Neural progenitor cell (in vitro differentiated cells): ENCODE measurements at regions not wholly inside any gene's neighbourhood (a gene's known extent, or its start where the extent isn't known, plus 50 kb on each side); places are given as distances from the start of the nearest gene placed in this dataset.

ENCODE experiments used
- DNase-seq: peaks from one replicate; pipeline ENCODE4 v3.0.0-alpha.2; 2016; ENCODE audit warnings: low spot score
- H2AFZ ChIP-seq: fragments of 200-600 bp; sonication (generic); replicated peaks from 2 replicates; pipeline ENCODE4 v1.6.1; 2016; ENCODE audit warnings: antibody characterized with exemption
- H3F3A ChIP-seq: fragments of 200-600 bp; sonication (generic); 2 replicates; pipeline ENCODE4 v1.6.1; 2016; ENCODE audit warnings: antibody characterized with exemption, low read depth
- H3K27ac ChIP-seq: fragments of 200-600 bp; sonication (generic); 2 replicates; pipeline ENCODE4 v1.5.1; 2016; ENCODE audit warnings: mild to moderate bottlenecking
- H3K27me3 ChIP-seq: fragments of 200-600 bp; sonication (generic); 2 replicates; pipeline ENCODE4 v1.6.1; 2016; ENCODE audit warnings: mild to moderate bottlenecking, moderate library complexity
- H3K36me3 ChIP-seq: fragments of 200-600 bp; sonication (generic); 2 replicates; pipeline ENCODE4 v1.5.1; 2016
- H3K4me1 ChIP-seq: fragments of 200-600 bp; sonication (generic); 2 replicates; pipeline ENCODE4 v1.6.1; 2016; ENCODE audit warnings: mixed run types
- H3K4me2 ChIP-seq: fragments of 200-600 bp; sonication (generic); 2 replicates; pipeline ENCODE4 v1.6.1; 2016
- H3K4me3 ChIP-seq: fragments of 200-600 bp; sonication (generic); 2 replicates; pipeline ENCODE4 v1.5.1; 2016
- H3K79me2 ChIP-seq: fragments of 200-600 bp; sonication (generic); 2 replicates; pipeline ENCODE4 v1.6.1; 2016; ENCODE audit warnings: low read depth
- H3K9ac ChIP-seq: fragments of 200-600 bp; sonication (generic); 2 replicates; pipeline ENCODE4 v1.6.1; 2016
- H3K9me3 ChIP-seq: fragments of 200-600 bp; sonication (generic); 2 replicates; pipeline ENCODE4 v1.5.1; 2016; ENCODE audit warnings: low read depth
- H4K20me1 ChIP-seq: fragments of 200-600 bp; sonication (generic); 2 replicates; pipeline ENCODE4 v1.6.1; 2016; ENCODE audit warnings: low read depth
- H3K27ac Mint-ChIP-seq: 3 replicates; pipeline ENCODE4 v1.8.0; 2021; ENCODE audit warnings: mixed read lengths
- H3K27me3 Mint-ChIP-seq: 2 replicates; pipeline ENCODE4 v1.8.0; 2022; ENCODE audit warnings: low read depth, mild to moderate bottlenecking, inconsistent platforms, moderate library complexity, mixed read lengths; ENCODE audit not compliant: insufficient read depth
- H3K36me3 Mint-ChIP-seq: 3 replicates; pipeline ENCODE4 v1.8.0; 2021; ENCODE audit warnings: mixed read lengths
- H3K4me1 Mint-ChIP-seq: 3 replicates; pipeline ENCODE4 v1.8.0; 2021; ENCODE audit warnings: mixed read lengths
- H3K4me3 Mint-ChIP-seq: 3 replicates; pipeline ENCODE4 v1.8.0; 2021; ENCODE audit warnings: mild to moderate bottlenecking, moderate library complexity, mixed read lengths
- H3K9me3 Mint-ChIP-seq: 3 replicates; pipeline ENCODE4 v1.8.0; 2020; ENCODE audit warnings: mixed read lengths
- CTCF ChIP-seq: fragments of 200-600 bp; sonication (generic); IDR thresholded peaks from 2 replicates; pipeline ENCODE4 v1.5.1; 2017; ENCODE audit warnings: antibody characterized with exemption, mild to moderate bottlenecking
- EZH2 ChIP-seq: fragments of 200-600 bp; sonication (generic); IDR thresholded peaks from 2 replicates; pipeline ENCODE4 v1.6.1; 2017; ENCODE audit warnings: antibody characterized with exemption, mild to moderate bottlenecking, moderate library complexity
- EZH2phosphoT487 ChIP-seq: fragments of 200-600 bp; sonication (generic); IDR thresholded peaks from 2 replicates; pipeline ENCODE4 v1.6.1; 2017; ENCODE audit warnings: antibody characterized with exemption

GRCh38 chr2:155871940-155872339, 460.6 kb downstream of the NR4A2 start:
- H4K20me1 ChIP-seq, result no peaks in the 10 kb centered on the region
- peaks cover 6% of the 10 kb centered on the region for H3F3A ChIP-seq
- TF ChIP-seq EZH2 (no peak), EZH2phosphoT487 (no peak), CTCF (no peak)
- no peak overlapping the region for H3K27ac ChIP-seq
- no peak overlapping the region for H3K4me3 ChIP-seq
- no peak overlapping the region for H3K9ac ChIP-seq
- H2AFZ ChIP-seq, result no peak overlapping the region
- no peaks in the 10 kb centered on the region for H3K9me3 ChIP-seq
- Mint-ChIP-seq H3K4me3 (no peak overlapping the region), H3K4me1 (peaks cover 10% of the 10 kb centered on the region), H3K9me3 (peaks cover 23% of the 10 kb centered on the region), H3K36me3 (no peaks in the 10 kb centered on the region), H3K27me3 (no peaks in the 10 kb centered on the region), H3K27ac (no peak overlapping the region)
- no peak overlapping the region for H3K4me2 ChIP-seq
- no peaks in the 10 kb centered on the region for H3K36me3 ChIP-seq
- no peak for DNase-seq
- H3K4me1 ChIP-seq, result peaks cover 8% of the 10 kb centered on the region
- no peaks in the 10 kb centered on the region for H3K79me2 ChIP-seq
- H3K27me3 ChIP-seq, result no peaks in the 10 kb centered on the region

DNA sequence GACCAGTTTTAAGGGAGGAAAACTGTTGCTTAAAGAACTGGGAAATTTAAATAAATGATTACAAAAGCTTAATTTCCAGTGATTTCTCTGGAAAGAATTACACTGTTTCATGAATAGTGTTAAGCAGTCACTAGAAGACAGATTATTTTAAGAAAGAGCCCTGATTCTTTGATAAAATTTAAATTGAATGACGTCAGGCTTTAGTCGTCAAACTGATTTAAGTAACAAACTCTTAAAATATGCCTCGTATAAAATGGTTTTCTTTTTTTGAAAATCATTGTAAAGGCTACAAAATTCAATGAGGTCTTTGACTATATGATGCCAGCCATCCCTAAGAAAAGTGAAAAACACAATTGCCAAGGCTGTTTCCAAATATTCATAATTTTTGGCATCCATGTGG, 465.0 kb downstream of the NR4A2 start:
- Histone ChIP-seq H3K27ac (no peak overlapping the region), H4K20me1 (no peaks in the 10 kb centered on the region), H3K9me3 (no peaks in the 10 kb centered on the region), H3F3A (peaks cover 21% of the 10 kb centered on the region), H3K4me3 (no peak overlapping the region), H3K36me3 (no peaks in the 10 kb centered on the region), H3K79me2 (no peaks in the 10 kb centered on the region), H3K9ac (no peak overlapping the region), H3K27me3 (no peaks in the 10 kb centered on the region), H3K4me1 (peaks cover 21% of the 10 kb centered on the region), H3K4me2 (peak overlapping the region; percentile 19), H2AFZ (no peak overlapping the region)
- Mint-ChIP-seq H3K9me3 (no peaks in the 10 kb centered on the region), H3K27ac (no peak overlapping the region), H3K27me3 (no peaks in the 10 kb centered on the region), H3K4me3 (no peak overlapping the region), H3K4me1 (peaks cover 25% of the 10 kb centered on the region), H3K36me3 (no peaks in the 10 kb centered on the region)
- TF ChIP-seq EZH2 (no peak), CTCF (no peak), EZH2phosphoT487 (no peak)
- no peak for DNase-seq

- Mint-ChIP-seq H3K27me3 (no peaks in the 10 kb centered on the region), H3K27ac (no peak overlapping the region), H3K9me3 (no peaks in the 10 kb centered on the region), H3K4me1 (peaks cover 25% of the 10 kb centered on the region), H3K4me3 (no peak overlapping the region), H3K36me3 (no peaks in the 10 kb centered on the region)
- H3K9ac ChIP-seq, result no peak overlapping the region
- H3K79me2 ChIP-seq, result no peaks in the 10 kb centered on the region
- H3K4me1 ChIP-seq, result peaks cover 21% of the 10 kb centered on the region
- no peaks in the 10 kb centered on the region for H3K9me3 ChIP-seq
- H3K27ac ChIP-seq, result no peak overlapping the region
- peak; percentile 77 for DNase-seq
- H3K4me3 ChIP-seq, result no peak overlapping the region
- peak overlapping the region; percentile 19 for H3K4me2 ChIP-seq
- TF ChIP-seq CTCF (no peak), EZH2phosphoT487 (no peak), EZH2 (no peak)
- no peaks in the 10 kb centered on the region for H3K36me3 ChIP-seq
- H3F3A ChIP-seq, result peaks cover 21% of the 10 kb centered on the region
- H3K27me3 ChIP-seq, result no peaks in the 10 kb centered on the region
- H4K20me1 ChIP-seq, result no peaks in the 10 kb centered on the region
- H2AFZ ChIP-seq, result no peak overlapping the region
Observed at GRCh38 chr2:155866477-155866876, 466.0 kb downstream of the NR4A2 start.

GRCh38 chr2:155852156-155852555, 480.4 kb downstream of the NR4A2 start:
- Mint-ChIP-seq H3K27me3 (no peaks in the 10 kb centered on the region), H3K27ac (no peak overlapping the region), H3K4me3 (no peak overlapping the region), H3K36me3 (no peaks in the 10 kb centered on the region), H3K9me3 (no peaks in the 10 kb centered on the region), H3K4me1 (no peaks in the 10 kb centered on the region)
- DNase-seq, result no peak
- Histone ChIP-seq H3K4me2 (no peak overlapping the region), H3K36me3 (no peaks in the 10 kb centered on the region), H3K4me1 (peaks cover 2% of the 10 kb centered on the region), H4K20me1 (no peaks in the 10 kb centered on the region), H3K9ac (no peak overlapping the region), H3K27ac (no peak overlapping the region), H3F3A (no peaks in the 10 kb centered on the region), H3K27me3 (no peaks in the 10 kb centered on the region), H2AFZ (no peak overlapping the region), H3K9me3 (no peaks in the 10 kb centered on the region), H3K79me2 (no peaks in the 10 kb centered on the region), H3K4me3 (no peak overlapping the region)
- TF ChIP-seq EZH2 (no peak), EZH2phosphoT487 (no peak), CTCF (no peak)
